H1 (cell line): ENCODE measurements at regions not wholly inside any gene's neighbourhood (a gene's known extent, or its start where the extent isn't known, plus 50 kb on each side); places are given as distances from the start of the nearest gene placed in this dataset.

Experiments used
- CTCF ChIA-PET: fragments of 300-600 bp; sonication (Branson Sonifier 250); formaldehyde crosslinking; loops from one replicate; lab custom pipeline; 2021; ENCODE audit not compliant: partially characterized antibody; lab: Charles Lee
- POLR2A ChIA-PET: fragments of 300-600 bp; sonication (Branson Sonifier 250); formaldehyde crosslinking; loops from one replicate; lab custom pipeline; 2021; ENCODE audit warnings: inconsistent platforms; ENCODE audit not compliant: partially characterized antibody; lab: Charles Lee
- DNase-seq, 2 experiments: peaks; one replicate each; pipeline versions ENCODE4 v3.0.0 to v3.0.0-alpha.2; 2010 to 2022; ENCODE audit warnings: low spot score in 2 of 2, low read depth in 1 of 2, mixed read lengths in 1 of 2
- FAIRE-seq: peaks from 2 replicates; lab custom pipeline; 2011; peaks lifted over from hg19 to GRCh38; lab: Jason Lieb, UNC
- H2AFZ ChIP-seq: 2 replicates; pipeline ENCODE4 v1.8.1; 2012; ENCODE audit warnings: low read length, inconsistent platforms
- H2AK5ac ChIP-seq: 2 replicates; pipeline ENCODE4 v1.6.1; 2013; ENCODE audit warnings: low read depth, low read length
- H2BK120ac ChIP-seq: replicated peaks from 2 replicates; pipeline ENCODE3; 2013; ENCODE audit warnings: low read depth, low read length, inconsistent platforms
- H2BK12ac ChIP-seq: 2 replicates; pipeline ENCODE4 v1.6.1; 2013; ENCODE audit warnings: low read depth, low read length
- H2BK15ac ChIP-seq: 2 replicates; pipeline ENCODE4 v1.6.1; 2013; ENCODE audit warnings: low read length
- H2BK20ac ChIP-seq: 2 replicates; pipeline ENCODE4 v1.6.1; 2013; ENCODE audit warnings: low read length
- H2BK5ac ChIP-seq: 2 replicates; pipeline ENCODE4 v1.6.1; 2013; ENCODE audit warnings: low read depth, low read length
- H3K14ac ChIP-seq: 2 replicates; pipeline ENCODE4 v1.6.1; 2013; ENCODE audit warnings: inconsistent platforms; ENCODE audit not compliant: insufficient read length
- H3K18ac ChIP-seq: 2 replicates; pipeline ENCODE4 v1.6.1; 2013; ENCODE audit warnings: low read length; ENCODE audit errors: extremely low read depth
- H3K23ac ChIP-seq: 2 replicates; pipeline ENCODE4 v1.6.1; 2013; ENCODE audit warnings: inconsistent platforms; ENCODE audit not compliant: insufficient read length
- H3K23me2 ChIP-seq: 2 replicates; pipeline ENCODE4 v1.6.1; 2013; ENCODE audit warnings: low read depth, low read length
- H3K27ac ChIP-seq: 2 replicates; pipeline ENCODE4 v1.6.1; 2011; ENCODE audit warnings: low read depth, low read length, inconsistent platforms
- H3K27me3 ChIP-seq, 4 experiments: replicated peaks in 1 of 4; 1 replicate in 1 of 4; 2 replicates in 3 of 4; pipeline versions ENCODE4 v1.6.1 to v1.8.1; 2011 to 2013; ENCODE audit warnings: low read length in 3 of 4, mild to moderate bottlenecking in 3 of 4, inconsistent platforms in 2 of 4, mixed read lengths in 2 of 4, moderate library complexity in 1 of 4; ENCODE audit not compliant: control insufficient read depth in 3 of 4, insufficient read depth in 3 of 4; ENCODE audit errors: extremely low read depth in 1 of 4
- H3K36me3 ChIP-seq, 4 experiments: 2 replicates each; pipeline versions ENCODE4 v1.6.1 to v1.8.1; 2011 to 2013; ENCODE audit warnings: mild to moderate bottlenecking in 4 of 4, low read length in 3 of 4, moderate library complexity in 2 of 4, control low read depth in 1 of 4, inconsistent platforms in 1 of 4; ENCODE audit not compliant: insufficient read depth in 4 of 4, control insufficient read depth in 2 of 4
- H3K4ac ChIP-seq: replicated peaks from 2 replicates; pipeline ENCODE3; 2013; ENCODE audit warnings: low read length, low read depth, mixed read lengths, inconsistent platforms; ENCODE audit not compliant: insufficient read length
- H3K4me1 ChIP-seq, 4 experiments: replicated peaks in 1 of 4; 1 replicate in 1 of 4; 2 replicates in 3 of 4; pipeline versions ENCODE4 v1.6.1 to v1.8.1; 2011 to 2013; ENCODE audit warnings: low read length in 3 of 4, inconsistent platforms in 2 of 4, mixed read lengths in 1 of 4; ENCODE audit not compliant: insufficient read depth in 4 of 4, control insufficient read depth in 3 of 4
- H3K4me2 ChIP-seq, 2 experiments: 2 replicates each; pipeline versions ENCODE4 v1.6.1 to v1.8.1; 2011 to 2013; ENCODE audit warnings: low read depth in 2 of 2, low read length in 2 of 2, control low read depth in 1 of 2, inconsistent platforms in 1 of 2, mild to moderate bottlenecking in 1 of 2; ENCODE audit not compliant: insufficient read depth in 1 of 2
- H3K4me3 ChIP-seq, 4 experiments: fragments of 200-600, 300-600 bp in 1 of 4; sonication (generic), shearing (Covaris generic), sonication (Bioruptor Twin) in 1 of 4; 2 replicates each; pipeline versions ENCODE4 v1.5.1 to v1.8.1; 2011 to 2016; ENCODE audit warnings: low read length in 4 of 4, low read depth in 3 of 4, control low read depth in 2 of 4, inconsistent platforms in 2 of 4, mild to moderate bottlenecking in 2 of 4, mixed read lengths in 1 of 4, moderate library complexity in 1 of 4; ENCODE audit not compliant: insufficient read depth in 2 of 4; ENCODE audit errors: extremely low read depth in 1 of 4
- H3K56ac ChIP-seq: replicated peaks from 2 replicates; pipeline ENCODE3; 2013; ENCODE audit warnings: low read depth, mild to moderate bottlenecking, mixed read lengths, low read length, inconsistent platforms; ENCODE audit not compliant: insufficient read length
- H3K79me1 ChIP-seq: 2 replicates; pipeline ENCODE4 v1.6.1; 2013; ENCODE audit warnings: low read depth, low read length, control low read depth
- H3K79me2 ChIP-seq, 2 experiments: 2 replicates each; pipeline versions ENCODE4 v1.6.1 to v1.8.1; 2012 to 2013; ENCODE audit warnings: low read length in 2 of 2, mild to moderate bottlenecking in 2 of 2, inconsistent platforms in 1 of 2; ENCODE audit not compliant: insufficient read depth in 2 of 2, control insufficient read depth in 1 of 2
- H3K9ac ChIP-seq, 4 experiments: replicated peaks in 1 of 4; 1 replicate in 1 of 4; 2 replicates in 3 of 4; pipeline versions ENCODE4 v1.6.1 to v1.8.1; 2011 to 2013; ENCODE audit warnings: low read depth in 3 of 4, low read length in 3 of 4, control low read depth in 2 of 4, mild to moderate bottlenecking in 2 of 4, moderate library complexity in 2 of 4, inconsistent platforms in 1 of 4; ENCODE audit errors: extremely low read depth in 1 of 4
- H3K9me3 ChIP-seq, 2 experiments: 2 replicates each; pipeline versions ENCODE4 v1.6.1 to v1.8.1; 2012 to 2013; ENCODE audit warnings: mild to moderate bottlenecking in 2 of 2, moderate library complexity in 2 of 2, control low read depth in 1 of 2, inconsistent platforms in 1 of 2, low read depth in 1 of 2, low read length in 1 of 2, mixed read lengths in 1 of 2; ENCODE audit not compliant: insufficient read depth in 2 of 2
- H4K20me1 ChIP-seq, 2 experiments: replicated peaks in 1 of 2; 2 replicates each; pipeline versions ENCODE3 to v1.8.1; 2011 to 2013; ENCODE audit warnings: inconsistent platforms in 2 of 2, low read length in 2 of 2, mild to moderate bottlenecking in 1 of 2; ENCODE audit not compliant: insufficient read depth in 2 of 2, control insufficient read depth in 1 of 2
- H4K5ac ChIP-seq: 2 replicates; pipeline ENCODE4 v1.6.1; 2013; ENCODE audit warnings: low read length, low read depth, mixed read lengths, inconsistent platforms; ENCODE audit not compliant: insufficient read length
- H4K8ac ChIP-seq: 2 replicates; pipeline ENCODE4 v1.8.0; 2013; ENCODE audit warnings: mild to moderate bottlenecking, moderate library complexity, low read length, inconsistent platforms; ENCODE audit not compliant: insufficient read depth; ENCODE audit errors: extremely low read depth
- H4K91ac ChIP-seq: replicated peaks from 2 replicates; pipeline ENCODE3; 2013; ENCODE audit warnings: low read length, mixed read lengths, inconsistent platforms; ENCODE audit not compliant: insufficient read length
- BCL11A ChIP-seq, 2 experiments: IDR thresholded peaks; one replicate each; pipeline ENCODE4 v1.6.1; 2011; ENCODE audit warnings: low read depth in 2 of 2, low read length in 2 of 2, mild to moderate bottlenecking in 2 of 2
- BRCA1 ChIP-seq: IDR thresholded peaks from 2 replicates; pipeline ENCODE4 v1.6.1; 2012; ENCODE audit warnings: low read depth, low read length, improper control_type of control experiment
- CREB1 ChIP-seq: IDR thresholded peaks from 2 replicates; pipeline ENCODE4 v1.6.1; 2012; ENCODE audit warnings: inconsistent platforms
- EP300 ChIP-seq, 2 experiments: IDR thresholded peaks; 1 replicate in 1 of 2; 2 replicates in 1 of 2; pipeline ENCODE4 v1.6.1; 2011 to 2012; ENCODE audit warnings: low read depth in 2 of 2, low read length in 2 of 2, mild to moderate bottlenecking in 2 of 2, borderline replicate concordance in 1 of 2, inconsistent platforms in 1 of 2, moderate library complexity in 1 of 2
- EZH2 ChIP-seq: fragments of 200-600 bp; sonication (generic); IDR thresholded peaks from 2 replicates; pipeline ENCODE4 v1.7.1; 2012; ENCODE audit warnings: low read depth, mild to moderate bottlenecking, moderate library complexity, low read length, inconsistent platforms; ENCODE audit not compliant: severe bottlenecking
- HDAC6 ChIP-seq: IDR thresholded peaks from one replicate; pipeline ENCODE4 v1.7.1; 2012; ENCODE audit warnings: low read depth, mild to moderate bottlenecking, inconsistent platforms, low read length, moderate library complexity
- KDM5A ChIP-seq: fragments of 200-600 bp; IDR thresholded peaks from 2 replicates; pipeline ENCODE4 v1.7.1; 2012; ENCODE audit warnings: mild to moderate bottlenecking, low read length, inconsistent platforms, mixed read lengths
- POLR2AphosphoS5 ChIP-seq: IDR thresholded peaks from 2 replicates; pipeline ENCODE4 v1.6.1; 2011; ENCODE audit warnings: low read depth, low read length
- WGBS, 2 experiments: shearing (Covaris generic) in 1 of 2; methylation state at CpG; one replicate each; pipeline versions ENCODE4 v1.1.6 to v1.1.7; 2013 to 2015; ENCODE audit warnings: low lambda C conversion rate in 2 of 2, mixed read lengths in 2 of 2, inconsistent platforms in 1 of 2, low coverage in 1 of 2, missing lambda C conversion rate in 1 of 2; ENCODE audit not compliant: insufficient replicate concordance in 2 of 2, insufficient coverage in 1 of 2, insufficient read length in 1 of 2; ENCODE audit errors: extremely low coverage in 1 of 2, missing lambda C conversion rate in 1 of 2; 5-methylcytosine and 5-hydroxymethylcytosine counted together

DNA sequence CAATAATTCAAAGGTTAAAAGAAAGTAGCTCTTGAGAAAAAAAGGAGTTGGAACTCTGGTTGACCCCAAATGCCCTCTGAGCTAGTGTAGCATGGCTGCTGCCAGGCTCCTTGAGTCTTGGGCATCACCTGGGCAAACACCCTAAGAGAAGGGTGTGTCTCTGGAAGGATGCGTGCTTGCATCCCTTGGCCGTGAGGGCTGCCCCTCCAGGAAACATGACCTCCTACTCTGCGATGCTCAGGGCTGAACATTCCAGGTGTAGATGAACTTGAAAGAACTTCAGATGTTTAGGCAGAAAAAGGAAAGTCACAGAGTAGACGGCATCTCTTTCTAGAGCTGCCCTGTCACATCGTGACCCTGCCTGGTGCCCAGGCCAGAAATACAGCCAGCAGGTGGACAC lies 189.4 kb upstream of the TCERG1L start:
- H2BK12ac ChIP-seq, result no peak overlapping the region
- no peak overlapping the region for H2BK120ac ChIP-seq
- H2AK5ac ChIP-seq, result no peak overlapping the region
- TF ChIP-seq BCL11A (IDR thresholded peaks at IDR 0.05; ENCODE audit: low read depth in 2 of 2, low read length in 2 of 2), result no peak
- no peak for TF ChIP-seq HDAC6
- no peak for TF ChIP-seq EZH2
- TF ChIP-seq BRCA1, result no peak
- no peak for TF ChIP-seq CREB1
- no peak for TF ChIP-seq KDM5A
- TF ChIP-seq POLR2AphosphoS5, result no peak
- no peak for TF ChIP-seq EP300 (IDR thresholded peaks at IDR 0.05; ENCODE audit: borderline replicate concordance in 1 of 2, low read depth in 2 of 2, low read length in 2 of 2)
- no peak overlapping the region for H4K91ac ChIP-seq
- H3K9me3 ChIP-seq, result peaks cover 7 to 17% of the 10 kb centered on the region in 2 experiments; a peak in 3 of 4 replicates
- H4K8ac ChIP-seq, result no peak overlapping the region; the same call in 1 of the 2 replicates
- H3K23me2 ChIP-seq, result no peaks in the 10 kb centered on the region
- no peak overlapping the region for H2BK20ac ChIP-seq
- no peak overlapping the region for H2BK5ac ChIP-seq
- FAIRE-seq (no peak), DNase-seq (no peak)
- H3K4me3 ChIP-seq, result no peak overlapping the region
- 90% methylated on average over 5 of the region's 5 CpGs; no CpG with 5 or more reads in 1 of the 2 experiments for WGBS, 2 experiments
- H3K18ac ChIP-seq, result no peak overlapping the region
- H3K79me2 ChIP-seq, result no peaks in the 10 kb centered on the region
- no peak overlapping the region for H3K14ac ChIP-seq
- H2BK15ac ChIP-seq, result no peak overlapping the region
- H3K56ac ChIP-seq, result no peak overlapping the region
- H3K23ac ChIP-seq, result no peak overlapping the region
- no peak overlapping the region for H3K4me2 ChIP-seq
- no peaks in the 10 kb centered on the region for H3K36me3 ChIP-seq
- H3K27me3 ChIP-seq, result no peaks in the 10 kb centered on the region
- POLR2A ChIA-PET, result no interaction called here
- no peak overlapping the region for H3K4ac ChIP-seq
- no peak overlapping the region for H3K9ac ChIP-seq
- no peaks in the 10 kb centered on the region for H3K4me1 ChIP-seq
- no peaks in the 10 kb centered on the region for H3K79me1 ChIP-seq
- H2AFZ ChIP-seq, result no peak overlapping the region
- no peaks in the 10 kb centered on the region for H4K20me1 ChIP-seq
- CTCF ChIA-PET, result interaction anchor here (1.2 kb wide), 1 partner anchor 47 kb away, joined by 5 read pairs; no protein-coding TSS in a partner anchor
- H3K27ac ChIP-seq, result no peak overlapping the region
- H4K5ac ChIP-seq, result no peak overlapping the region
